GM10248 (cell line): ENCODE measurements at regions not wholly inside any gene's neighbourhood (a gene's known extent, or its start where the extent isn't known, plus 50 kb on each side); places are given as distances from the start of the nearest gene placed in this dataset.

Experiments
- CTCF ChIA-PET: fragments of 300-600 bp; sonication (Branson Sonifier 250); formaldehyde crosslinking; extraction: SDS; loops from one replicate; lab custom pipeline; 2021; ENCODE audit warnings: antibody characterized with exemption; lab: Yijun Ruan, JAX
- POLR2A ChIA-PET: fragments of 350-650 bp; sonication (Branson Sonifier 250); formaldehyde crosslinking; extraction: SDS; loops from one replicate; lab custom pipeline; 2020; ENCODE audit warnings: antibody characterized with exemption; lab: Yijun Ruan, JAX
- DNase-seq: peaks from one replicate; pipeline ENCODE4 v3.0.0; 2012; ENCODE audit errors: extremely low spot score
- CTCF ChIP-seq: IDR thresholded peaks from 2 replicates; pipeline ENCODE4 v1.5.1; 2012; ENCODE audit warnings: mild to moderate bottlenecking, low read depth; ENCODE audit errors: extremely low read depth, missing control alignments, control extremely low read depth

DNA sequence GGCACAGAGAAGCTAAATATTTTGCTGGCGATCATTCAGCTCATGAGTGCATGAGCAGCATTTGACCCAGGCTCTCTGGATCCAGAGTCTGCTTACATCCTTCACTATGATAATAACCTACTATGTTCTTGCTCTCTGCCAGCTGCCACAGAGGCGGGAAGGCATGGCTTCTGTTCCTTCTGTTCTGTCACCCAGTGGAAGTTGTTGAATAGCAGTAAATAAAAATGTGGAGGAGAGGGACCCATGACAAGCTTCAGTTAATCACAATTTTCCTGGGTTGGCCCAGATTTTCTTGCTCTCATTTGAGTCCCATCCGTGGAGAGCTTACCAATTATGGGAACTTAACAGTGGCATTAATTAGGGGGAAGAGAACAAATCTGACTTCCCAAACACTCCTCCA lies 250.1 kb upstream of the NOCT start:
- no peak for DNase-seq
- ChIA-PET POLR2A (no interaction called here), CTCF (interaction anchor here (0.7 to 1.6 kb wide), 4 partner anchors 9 to 19 kb away, joined by 3 to 5 read pairs (median 4); no protein-coding TSS in a partner anchor)
- TF ChIP-seq CTCF = no peak

DNA sequence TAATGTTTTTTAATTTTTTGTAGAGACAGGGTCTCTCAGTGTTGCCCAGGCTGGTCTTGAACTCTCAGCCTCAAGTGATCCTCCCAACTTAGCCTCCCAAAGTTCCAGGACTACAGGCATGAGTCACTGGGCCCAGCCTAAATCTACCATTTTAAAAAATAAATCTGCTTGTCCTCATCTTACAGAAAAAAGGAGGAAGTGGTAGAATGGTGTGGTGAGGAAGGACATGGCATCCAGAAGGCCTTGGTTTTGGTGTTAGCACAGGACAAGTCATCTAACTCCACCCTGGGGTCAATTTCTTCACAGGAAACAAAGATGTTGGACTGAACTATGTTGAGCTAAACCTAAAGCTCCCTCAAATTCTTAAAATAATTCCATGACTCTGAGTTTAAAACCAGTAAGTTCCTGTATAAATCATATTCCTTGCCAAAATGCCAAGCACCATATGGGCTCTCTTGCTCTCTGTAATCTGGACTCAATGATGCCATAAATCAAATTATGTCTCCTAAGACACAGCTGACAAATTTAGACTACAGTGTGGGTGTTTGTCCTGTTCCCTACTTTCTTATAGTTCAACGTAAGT lies 253.9 kb upstream of the NOCT start:
- CTCF ChIA-PET = interaction anchor here (1.6 kb wide), 1 partner anchor 17 kb away, joined by 3 read pairs; no protein-coding TSS in a partner anchor
- no peak for TF ChIP-seq CTCF
- POLR2A ChIA-PET = no interaction called here
- no peak for DNase-seq

GRCh38 chr4:138759554-138759902 lies 256.1 kb upstream of the NOCT start:
- ChIA-PET POLR2A (interaction anchor here (0.6 kb wide), 1 partner anchor 25 kb away, joined by 4 read pairs; no protein-coding TSS in a partner anchor), CTCF (no interaction called here)
- no peak for TF ChIP-seq CTCF
- DNase-seq = no peak

GRCh38 chr4:138758876-138759553 lies 256.6 kb upstream of the NOCT start:
- no peak for TF ChIP-seq CTCF
- ChIA-PET CTCF (no interaction called here), POLR2A (interaction anchor here (0.6 kb wide), 1 partner anchor 26 kb away, joined by 4 read pairs; no protein-coding TSS in a partner anchor)
- DNase-seq = no peak

DNA sequence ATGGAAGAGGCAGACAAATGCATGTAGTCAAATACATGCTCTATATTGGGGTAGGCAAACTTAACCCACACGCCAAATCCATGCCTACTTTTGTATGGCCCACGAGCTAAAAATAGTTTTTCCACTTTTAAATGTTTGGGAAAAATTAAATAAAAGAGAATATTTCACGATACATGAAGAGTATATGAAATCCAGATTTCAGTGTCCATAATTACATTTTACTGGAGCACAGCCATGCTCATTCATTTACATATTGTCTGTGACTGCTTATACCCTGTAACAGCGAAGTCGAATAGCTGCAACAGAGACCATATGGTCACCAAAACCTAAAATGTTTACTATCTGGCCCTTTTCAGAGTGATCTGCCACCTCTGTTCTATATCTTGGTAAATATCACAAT lies 257.4 kb upstream of the NOCT start:
- TF ChIP-seq CTCF = no peak
- DNase-seq = no peak
- ChIA-PET CTCF (no interaction called here), POLR2A (no interaction called here)

DNA sequence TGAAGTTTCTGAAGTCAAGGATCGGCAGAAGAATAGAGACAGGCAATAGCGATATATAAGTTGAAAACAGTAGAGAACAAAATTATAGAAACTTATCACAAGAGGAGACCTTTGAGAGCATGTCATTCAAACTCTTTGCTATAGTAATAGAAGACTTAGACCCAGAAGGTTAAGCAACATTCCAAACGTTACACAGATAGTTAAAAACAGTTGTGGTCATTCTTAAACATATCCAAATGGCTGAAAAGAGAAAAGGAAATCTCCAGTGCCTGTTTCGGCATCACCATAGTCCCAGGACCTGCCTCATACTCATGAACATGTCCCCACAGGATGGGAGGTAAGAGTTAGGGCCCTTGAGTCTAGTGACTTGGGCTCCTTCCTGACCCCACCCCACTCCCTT lies 258.1 kb upstream of the NOCT start:
- no peak for TF ChIP-seq CTCF
- ChIA-PET POLR2A (no interaction called here), CTCF (no interaction called here)
- DNase-seq = no peak
